Activated T-helper 1 cell treated with anti-CD3 and anti-CD28 coated beads, Interleukin-12 subunit alpha, Interleukin-12 subunit beta, Interleukin-2, Interleukin-4 antibody, amounts not matched to agents 30 ng/mL and 10 ng/mL and 1 ng/mL, durations not matched to agents 14 hours and 24 hours and 36 hours (primary cell): ENCODE measurements at regions not wholly inside any gene's neighbourhood (a gene's known extent, or its start where the extent isn't known, plus 50 kb on each side); places are given as distances from the start of the nearest gene placed in this dataset.

Experiments
- DNase-seq: peaks from one replicate; pipeline ENCODE4 v3.0.0; 2021; ENCODE audit warnings: low spot score
- H3K27ac Mint-ChIP-seq: one replicate; pipeline ENCODE4 v1.8.0; 2021; ENCODE audit warnings: mild to moderate bottlenecking, mixed read lengths
- H3K27me3 Mint-ChIP-seq: one replicate; pipeline ENCODE4 v1.8.0; 2022; ENCODE audit warnings: mild to moderate bottlenecking, moderate library complexity, mixed read lengths; ENCODE audit not compliant: insufficient read depth
- H3K36me3 Mint-ChIP-seq: one replicate; pipeline ENCODE4 v1.8.0; 2021; ENCODE audit warnings: low read depth, mixed read lengths
- H3K4me1 Mint-ChIP-seq: one replicate; pipeline ENCODE4 v1.8.0; 2021; ENCODE audit warnings: low read depth, mixed read lengths
- H3K4me3 Mint-ChIP-seq: one replicate; pipeline ENCODE4 v1.8.0; 2021; ENCODE audit warnings: mild to moderate bottlenecking, moderate library complexity, mixed read lengths
- H3K9me3 Mint-ChIP-seq: one replicate; pipeline ENCODE4 v1.8.0; 2021; ENCODE audit warnings: mixed read lengths
- intact Hi-C: fragments of 100-400 bp; cut with micrococcal nuclease; formaldehyde crosslinking; loops from one replicate; pipeline ENCODE4 v1.15.1; 2024

DNA sequence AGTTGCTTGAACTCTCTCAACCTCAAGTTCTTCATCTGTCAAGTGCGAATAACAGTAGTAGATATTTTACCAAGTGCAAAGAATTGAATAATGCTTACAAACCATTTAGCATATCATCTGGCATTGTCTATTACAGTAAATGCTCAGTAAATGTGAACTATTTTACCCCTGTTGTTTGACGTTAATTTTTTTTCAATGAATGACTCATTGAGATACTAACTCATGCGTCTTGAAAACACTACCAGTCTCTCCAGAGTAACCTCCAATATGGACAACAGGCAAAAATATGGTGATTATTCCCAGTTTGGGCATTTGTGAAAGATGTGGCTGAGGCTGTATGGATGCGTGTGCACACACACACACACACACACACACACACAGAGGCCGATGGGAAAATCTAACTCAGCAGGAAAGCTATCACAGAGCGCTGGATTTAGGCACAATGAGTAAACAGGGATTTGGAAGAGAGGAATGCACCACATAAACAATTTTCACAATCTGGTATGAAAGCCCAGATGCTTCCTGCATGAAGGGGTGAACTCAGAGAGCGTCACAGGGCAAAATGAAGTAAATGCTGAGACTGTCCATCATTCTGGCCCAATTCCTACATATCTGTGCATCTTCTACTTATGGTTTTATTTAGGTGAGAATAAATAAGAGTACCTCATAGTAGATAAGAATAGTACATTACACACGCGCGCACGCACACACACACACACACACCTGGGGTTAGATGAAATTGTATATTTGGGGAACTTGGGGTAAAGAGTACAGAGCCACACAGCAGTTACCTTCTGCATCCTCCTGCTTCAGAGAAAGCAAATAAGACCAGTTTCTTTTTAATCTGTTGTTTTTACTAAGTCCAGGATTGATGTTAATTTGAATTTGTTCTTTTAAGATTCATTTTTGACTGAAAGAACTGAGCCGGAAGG, 128.7 kb downstream of the PALM2AKAP2 start:
- peaks cover 24% of the 10 kb centered on the region for H3K4me1 Mint-ChIP-seq
- H3K27ac Mint-ChIP-seq = no peak overlapping the region
- no peaks in the 10 kb centered on the region for H3K27me3 Mint-ChIP-seq
- intact Hi-C loops = no loop called here
- no peaks in the 10 kb centered on the region for H3K36me3 Mint-ChIP-seq
- no peak overlapping the region for H3K4me3 Mint-ChIP-seq
- no peak for DNase-seq
- H3K9me3 Mint-ChIP-seq = no peaks in the 10 kb centered on the region

GRCh38 chr9:109910671-109911518, 130.9 kb downstream of the PALM2AKAP2 start:
- DNase-seq = no peak
- no peaks in the 10 kb centered on the region for H3K36me3 Mint-ChIP-seq
- no peak overlapping the region for H3K27ac Mint-ChIP-seq
- peaks cover 32% of the 10 kb centered on the region for H3K4me1 Mint-ChIP-seq
- H3K4me3 Mint-ChIP-seq = no peak overlapping the region
- no peaks in the 10 kb centered on the region for H3K27me3 Mint-ChIP-seq
- H3K9me3 Mint-ChIP-seq = no peaks in the 10 kb centered on the region
- intact Hi-C loops = no loop called here

DNA sequence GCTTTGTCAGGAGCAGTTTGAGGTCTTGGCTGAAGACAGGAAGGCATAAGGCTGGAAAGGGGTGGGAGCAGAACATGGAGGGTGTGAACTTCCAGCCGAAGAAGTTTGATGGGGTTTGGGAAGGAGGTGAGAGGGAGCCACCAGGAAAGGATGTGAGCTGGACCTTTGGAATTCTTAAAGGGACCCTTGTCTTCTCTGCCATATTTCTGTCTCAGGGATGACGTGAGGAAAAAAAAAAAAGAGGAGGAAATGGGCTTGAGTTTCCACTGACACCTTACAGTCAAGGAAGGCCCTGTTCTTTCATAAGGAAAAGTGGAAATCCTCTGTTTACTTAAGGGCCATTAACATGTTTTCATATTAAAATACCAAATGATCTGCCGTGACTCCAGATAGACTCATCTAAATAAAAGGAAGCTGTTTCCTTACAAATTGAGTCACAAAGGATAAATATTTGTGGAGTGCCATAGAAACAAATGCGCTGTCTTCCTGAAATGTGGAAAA, 132.1 kb downstream of the PALM2AKAP2 start:
- H3K4me3 Mint-ChIP-seq = no peak overlapping the region
- intact Hi-C loops = no loop called here
- no peak overlapping the region for H3K27ac Mint-ChIP-seq

DNA sequence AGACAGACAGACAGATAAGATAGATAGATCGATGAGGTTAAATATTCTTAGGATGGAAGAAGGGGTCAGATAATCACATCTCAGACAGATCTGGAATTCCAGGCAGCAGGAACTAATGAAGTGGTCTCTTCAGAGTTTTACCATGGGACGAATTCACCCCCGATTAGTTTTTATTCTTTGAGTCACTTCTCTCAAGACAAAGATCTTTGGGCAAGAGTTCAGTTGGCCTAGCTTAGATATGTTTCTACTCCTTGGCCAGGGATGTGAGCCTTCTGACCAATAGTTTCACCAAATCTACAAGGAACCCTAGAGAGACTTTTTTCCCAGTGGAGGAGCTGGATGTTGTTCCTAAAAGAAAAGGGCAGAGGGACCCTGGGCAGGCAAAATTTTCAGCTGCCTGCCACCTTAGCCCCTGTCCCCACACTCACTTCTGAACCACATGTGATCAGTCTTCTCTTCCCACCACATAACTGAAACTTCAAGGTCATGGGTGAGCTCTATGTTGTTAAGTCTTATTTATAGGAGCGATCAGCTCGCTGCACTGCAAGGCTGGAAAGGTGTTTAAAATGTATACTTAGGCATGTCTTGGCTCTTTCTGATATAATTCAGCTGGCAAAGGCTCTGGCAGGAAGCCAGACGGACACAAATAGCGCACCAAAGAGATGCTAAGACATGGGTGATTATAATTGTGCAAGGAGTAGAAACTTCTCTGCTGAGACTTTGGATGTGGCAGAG, 132.9 kb downstream of the PALM2AKAP2 start:
- intact Hi-C loops = no loop called here

More for the DNA sequence above, 132.1 kb downstream of the PALM2AKAP2 start:
- DNase-seq = no peak
- H3K4me1 Mint-ChIP-seq = peaks cover 31% of the 10 kb centered on the region
- no peaks in the 10 kb centered on the region for H3K36me3 Mint-ChIP-seq
- H3K27me3 Mint-ChIP-seq = no peaks in the 10 kb centered on the region
- H3K9me3 Mint-ChIP-seq = no peaks in the 10 kb centered on the region

DNA sequence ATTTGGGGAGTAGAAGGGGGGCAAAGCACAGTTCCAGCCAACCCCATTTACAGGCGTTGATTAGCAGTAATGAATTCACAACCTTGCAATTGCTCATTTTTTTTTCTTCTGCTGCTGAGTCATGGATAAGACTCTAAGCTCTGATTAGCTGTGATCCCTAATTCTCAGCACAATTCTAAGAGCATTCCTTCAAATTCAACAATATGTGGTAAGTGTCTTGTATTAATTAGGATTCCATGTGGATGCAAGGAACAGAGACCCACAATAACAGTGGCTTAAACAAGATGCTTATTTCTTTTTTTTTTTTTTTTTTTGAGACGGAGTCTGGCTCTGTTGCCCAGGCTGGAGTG, 133.4 kb downstream of the PALM2AKAP2 start:
- no peaks in the 10 kb centered on the region for H3K27me3 Mint-ChIP-seq
- H3K4me1 Mint-ChIP-seq = peaks cover 35% of the 10 kb centered on the region
- intact Hi-C loops = no loop called here
- no peak overlapping the region for H3K27ac Mint-ChIP-seq
- H3K4me3 Mint-ChIP-seq = no peak overlapping the region
- no peaks in the 10 kb centered on the region for H3K9me3 Mint-ChIP-seq
- no peaks in the 10 kb centered on the region for H3K36me3 Mint-ChIP-seq
- no peak for DNase-seq

More for the DNA sequence above, 132.9 kb downstream of the PALM2AKAP2 start:
- no peak for DNase-seq
- Mint-ChIP-seq H3K4me1 (peaks cover 31% of the 10 kb centered on the region), H3K36me3 (no peaks in the 10 kb centered on the region), H3K4me3 (no peak overlapping the region), H3K9me3 (no peaks in the 10 kb centered on the region), H3K27ac (no peak overlapping the region), H3K27me3 (no peaks in the 10 kb centered on the region)

- H3K4me3 Mint-ChIP-seq = no peak overlapping the region
- no peak overlapping the region for H3K27ac Mint-ChIP-seq
- no peaks in the 10 kb centered on the region for H3K9me3 Mint-ChIP-seq
- intact Hi-C loops = no loop called here
- DNase-seq = no peak
- H3K4me1 Mint-ChIP-seq = peaks cover 44% of the 10 kb centered on the region
- H3K27me3 Mint-ChIP-seq = no peaks in the 10 kb centered on the region
- H3K36me3 Mint-ChIP-seq = no peaks in the 10 kb centered on the region
Measured at GRCh38 chr9:109914280-109915027, 134.5 kb downstream of the PALM2AKAP2 start.

GRCh38 chr9:109916316-109916715, 136.3 kb downstream of the PALM2AKAP2 start:
- DNase-seq = no peak
- peaks cover 3% of the 10 kb centered on the region for H3K36me3 Mint-ChIP-seq
- intact Hi-C loops = no loop called here
- H3K4me1 Mint-ChIP-seq = peaks cover 58% of the 10 kb centered on the region
- no peaks in the 10 kb centered on the region for H3K9me3 Mint-ChIP-seq
- H3K27ac Mint-ChIP-seq = no peak overlapping the region
- H3K27me3 Mint-ChIP-seq = no peaks in the 10 kb centered on the region
- H3K4me3 Mint-ChIP-seq = no peak overlapping the region

DNA sequence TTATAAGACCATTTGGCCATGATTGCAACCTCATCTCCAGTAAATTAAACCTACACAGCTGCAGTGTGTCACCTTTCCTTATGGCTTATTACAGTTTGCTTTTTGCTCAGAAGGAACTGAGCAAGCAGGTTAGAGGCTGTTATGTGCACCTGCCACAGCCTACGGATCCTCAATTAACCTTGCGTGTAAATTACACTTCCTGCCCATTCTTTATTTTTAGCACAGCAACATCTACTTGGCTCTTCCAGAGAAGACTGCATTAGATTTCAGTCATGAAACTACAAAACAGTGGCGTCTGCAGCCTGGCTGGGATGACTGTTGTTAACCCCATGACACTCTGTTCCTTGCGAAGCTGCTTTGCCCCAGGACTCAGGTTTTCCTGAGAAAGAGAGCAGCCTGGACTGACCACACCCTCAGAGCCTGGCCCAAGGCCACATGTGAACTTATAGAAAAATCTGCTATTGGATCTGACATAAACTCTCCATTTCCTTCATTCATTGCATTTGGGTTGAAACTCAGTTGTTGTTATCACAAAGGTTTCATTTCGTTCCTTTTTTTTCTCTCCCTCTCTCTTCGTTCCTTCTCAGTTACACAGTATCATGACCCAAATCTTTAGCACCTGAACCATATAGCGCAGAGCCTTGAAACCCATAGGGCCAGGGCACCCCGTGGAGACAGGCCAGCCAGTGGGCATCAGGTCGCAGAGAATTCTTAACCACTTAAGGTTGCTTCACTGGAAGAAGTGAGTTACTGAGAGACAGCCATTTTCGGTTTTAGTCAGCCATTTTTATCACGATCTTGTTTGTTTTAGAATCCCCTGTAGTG, 138.6 kb downstream of the PALM2AKAP2 start:
- H3K9me3 Mint-ChIP-seq = no peaks in the 10 kb centered on the region
- H3K27me3 Mint-ChIP-seq = no peaks in the 10 kb centered on the region
- peak; percentile 44 for DNase-seq
- peaks cover 6% of the 10 kb centered on the region for H3K36me3 Mint-ChIP-seq
- H3K27ac Mint-ChIP-seq = peak overlapping the region; percentile 97
- peaks cover 64% of the 10 kb centered on the region for H3K4me1 Mint-ChIP-seq
- H3K4me3 Mint-ChIP-seq = peak overlapping the region; percentile 75
- intact Hi-C loops = loop anchor here (1.0 kb wide), 10 partner anchors 15 to 339 kb away; no protein-coding TSS in a partner anchor

- H3K27me3 Mint-ChIP-seq = no peaks in the 10 kb centered on the region
- no peaks in the 10 kb centered on the region for H3K9me3 Mint-ChIP-seq
- no peak overlapping the region for H3K4me3 Mint-ChIP-seq
- H3K36me3 Mint-ChIP-seq = peaks cover 6% of the 10 kb centered on the region
- DNase-seq = no peak
- intact Hi-C loops = no loop called here
- H3K4me1 Mint-ChIP-seq = peaks cover 53% of the 10 kb centered on the region
- H3K27ac Mint-ChIP-seq = peak overlapping the region; percentile 38
Measured at GRCh38 chr9:109919736-109920408, 139.9 kb downstream of the PALM2AKAP2 start.

GRCh38 chr9:109922617-109923470, 142.8 kb downstream of the PALM2AKAP2 start:
- Mint-ChIP-seq H3K27me3 (no peaks in the 10 kb centered on the region), H3K4me3 (no peak overlapping the region), H3K4me1 (peaks cover 63% of the 10 kb centered on the region), H3K9me3 (no peaks in the 10 kb centered on the region), H3K36me3 (peaks cover 12% of the 10 kb centered on the region), H3K27ac (no peak overlapping the region)
- intact Hi-C loops = no loop called here
- DNase-seq = no peak
